Neural progenitor cell (in vitro differentiated cells): ENCODE measurements at regions not wholly inside any gene's neighbourhood (a gene's known extent, or its start where the extent isn't known, plus 50 kb on each side); places are given as distances from the start of the nearest gene placed in this dataset.

Source experiments
- DNase-seq: peaks from one replicate; pipeline ENCODE4 v3.0.0-alpha.2; 2016; ENCODE audit warnings: low spot score
- H2AFZ ChIP-seq: fragments of 200-600 bp; sonication (generic); replicated peaks from 2 replicates; pipeline ENCODE4 v1.6.1; 2016; ENCODE audit warnings: antibody characterized with exemption
- H3F3A ChIP-seq: fragments of 200-600 bp; sonication (generic); 2 replicates; pipeline ENCODE4 v1.6.1; 2016; ENCODE audit warnings: antibody characterized with exemption, low read depth
- H3K27ac ChIP-seq: fragments of 200-600 bp; sonication (generic); 2 replicates; pipeline ENCODE4 v1.5.1; 2016; ENCODE audit warnings: mild to moderate bottlenecking
- H3K27me3 ChIP-seq: fragments of 200-600 bp; sonication (generic); 2 replicates; pipeline ENCODE4 v1.6.1; 2016; ENCODE audit warnings: mild to moderate bottlenecking, moderate library complexity
- H3K36me3 ChIP-seq: fragments of 200-600 bp; sonication (generic); 2 replicates; pipeline ENCODE4 v1.5.1; 2016
- H3K4me1 ChIP-seq: fragments of 200-600 bp; sonication (generic); 2 replicates; pipeline ENCODE4 v1.6.1; 2016; ENCODE audit warnings: mixed run types
- H3K4me2 ChIP-seq: fragments of 200-600 bp; sonication (generic); 2 replicates; pipeline ENCODE4 v1.6.1; 2016
- H3K4me3 ChIP-seq: fragments of 200-600 bp; sonication (generic); 2 replicates; pipeline ENCODE4 v1.5.1; 2016
- H3K79me2 ChIP-seq: fragments of 200-600 bp; sonication (generic); 2 replicates; pipeline ENCODE4 v1.6.1; 2016; ENCODE audit warnings: low read depth
- H3K9ac ChIP-seq: fragments of 200-600 bp; sonication (generic); 2 replicates; pipeline ENCODE4 v1.6.1; 2016
- H3K9me3 ChIP-seq: fragments of 200-600 bp; sonication (generic); 2 replicates; pipeline ENCODE4 v1.5.1; 2016; ENCODE audit warnings: low read depth
- H4K20me1 ChIP-seq: fragments of 200-600 bp; sonication (generic); 2 replicates; pipeline ENCODE4 v1.6.1; 2016; ENCODE audit warnings: low read depth
- H3K27ac Mint-ChIP-seq: 3 replicates; pipeline ENCODE4 v1.8.0; 2021; ENCODE audit warnings: mixed read lengths
- H3K27me3 Mint-ChIP-seq: 2 replicates; pipeline ENCODE4 v1.8.0; 2022; ENCODE audit warnings: low read depth, mild to moderate bottlenecking, inconsistent platforms, moderate library complexity, mixed read lengths; ENCODE audit not compliant: insufficient read depth
- H3K36me3 Mint-ChIP-seq: 3 replicates; pipeline ENCODE4 v1.8.0; 2021; ENCODE audit warnings: mixed read lengths
- H3K4me1 Mint-ChIP-seq: 3 replicates; pipeline ENCODE4 v1.8.0; 2021; ENCODE audit warnings: mixed read lengths
- H3K4me3 Mint-ChIP-seq: 3 replicates; pipeline ENCODE4 v1.8.0; 2021; ENCODE audit warnings: mild to moderate bottlenecking, moderate library complexity, mixed read lengths
- H3K9me3 Mint-ChIP-seq: 3 replicates; pipeline ENCODE4 v1.8.0; 2020; ENCODE audit warnings: mixed read lengths
- EZH2 ChIP-seq: fragments of 200-600 bp; sonication (generic); IDR thresholded peaks from 2 replicates; pipeline ENCODE4 v1.6.1; 2017; ENCODE audit warnings: antibody characterized with exemption, mild to moderate bottlenecking, moderate library complexity
- EZH2phosphoT487 ChIP-seq: fragments of 200-600 bp; sonication (generic); IDR thresholded peaks from 2 replicates; pipeline ENCODE4 v1.6.1; 2017; ENCODE audit warnings: antibody characterized with exemption
- TF ChIP-seq, protein P1 (sequence below): fragments of 200-600 bp; sonication (generic); IDR thresholded peaks from 2 replicates; pipeline ENCODE4 v1.5.1; 2017; ENCODE audit warnings: antibody characterized with exemption, mild to moderate bottlenecking

DNA sequence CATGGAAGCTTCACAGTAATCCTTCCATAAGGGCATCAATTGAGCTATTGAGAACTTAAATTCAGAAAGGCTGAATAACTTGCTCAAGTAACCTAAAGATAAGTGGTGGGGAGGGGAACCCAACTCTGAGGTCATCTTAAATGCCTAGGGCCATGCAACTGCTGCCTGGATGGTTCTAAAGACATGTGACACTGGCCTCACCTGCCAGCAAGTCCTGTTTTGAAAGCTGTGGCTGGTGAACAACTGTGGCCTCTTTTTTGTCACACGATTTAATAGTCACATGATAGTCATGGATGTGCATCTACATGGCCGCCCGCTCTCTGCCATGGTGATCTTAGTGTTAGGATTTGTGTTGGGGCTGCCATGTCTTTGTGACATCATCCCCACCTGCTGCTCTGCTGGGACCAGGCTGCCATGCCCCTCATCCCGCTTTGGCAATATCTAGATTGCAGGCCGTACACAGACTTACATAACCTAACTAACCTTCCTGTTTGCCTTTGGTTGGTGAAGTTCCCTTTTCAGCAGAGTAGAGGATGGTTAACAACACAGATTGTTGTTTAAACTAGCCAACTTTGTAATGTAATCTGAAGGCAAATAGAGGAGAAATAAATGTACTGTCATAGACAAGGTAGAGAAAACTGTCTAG, 177.9 kb upstream of the SH3BP4 start:
- H3K4me2 ChIP-seq, result no peak overlapping the region
- H3K79me2 ChIP-seq, result no peaks in the 10 kb centered on the region
- no peaks in the 10 kb centered on the region for H3K9me3 ChIP-seq
- H3K27ac ChIP-seq, result no peak overlapping the region
- H3K27ac Mint-ChIP-seq, result no peak overlapping the region
- DNase-seq, result no peak
- no peaks in the 10 kb centered on the region for H3K27me3 ChIP-seq
- peaks cover 14% of the 10 kb centered on the region for H3K9me3 Mint-ChIP-seq
- no peak overlapping the region for H3K4me3 Mint-ChIP-seq
- no peak for TF ChIP-seq EZH2
- TF ChIP-seq, protein P1, sequence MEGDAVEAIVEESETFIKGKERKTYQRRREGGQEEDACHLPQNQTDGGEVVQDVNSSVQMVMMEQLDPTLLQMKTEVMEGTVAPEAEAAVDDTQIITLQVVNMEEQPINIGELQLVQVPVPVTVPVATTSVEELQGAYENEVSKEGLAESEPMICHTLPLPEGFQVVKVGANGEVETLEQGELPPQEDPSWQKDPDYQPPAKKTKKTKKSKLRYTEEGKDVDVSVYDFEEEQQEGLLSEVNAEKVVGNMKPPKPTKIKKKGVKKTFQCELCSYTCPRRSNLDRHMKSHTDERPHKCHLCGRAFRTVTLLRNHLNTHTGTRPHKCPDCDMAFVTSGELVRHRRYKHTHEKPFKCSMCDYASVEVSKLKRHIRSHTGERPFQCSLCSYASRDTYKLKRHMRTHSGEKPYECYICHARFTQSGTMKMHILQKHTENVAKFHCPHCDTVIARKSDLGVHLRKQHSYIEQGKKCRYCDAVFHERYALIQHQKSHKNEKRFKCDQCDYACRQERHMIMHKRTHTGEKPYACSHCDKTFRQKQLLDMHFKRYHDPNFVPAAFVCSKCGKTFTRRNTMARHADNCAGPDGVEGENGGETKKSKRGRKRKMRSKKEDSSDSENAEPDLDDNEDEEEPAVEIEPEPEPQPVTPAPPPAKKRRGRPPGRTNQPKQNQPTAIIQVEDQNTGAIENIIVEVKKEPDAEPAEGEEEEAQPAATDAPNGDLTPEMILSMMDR, result no peak
- TF ChIP-seq EZH2phosphoT487, result no peak
- no peak overlapping the region for H2AFZ ChIP-seq
- no peaks in the 10 kb centered on the region for H3K36me3 ChIP-seq
- H4K20me1 ChIP-seq, result no peaks in the 10 kb centered on the region
- peaks cover 51% of the 10 kb centered on the region for H3K4me1 Mint-ChIP-seq
- peaks cover 4% of the 10 kb centered on the region for H3K36me3 Mint-ChIP-seq
- H3K9ac ChIP-seq, result no peak overlapping the region
- H3K27me3 Mint-ChIP-seq, result no peaks in the 10 kb centered on the region
- peaks cover 21% of the 10 kb centered on the region for H3K4me1 ChIP-seq
- H3K4me3 ChIP-seq, result no peak overlapping the region
- peaks cover 11% of the 10 kb centered on the region for H3F3A ChIP-seq

DNA sequence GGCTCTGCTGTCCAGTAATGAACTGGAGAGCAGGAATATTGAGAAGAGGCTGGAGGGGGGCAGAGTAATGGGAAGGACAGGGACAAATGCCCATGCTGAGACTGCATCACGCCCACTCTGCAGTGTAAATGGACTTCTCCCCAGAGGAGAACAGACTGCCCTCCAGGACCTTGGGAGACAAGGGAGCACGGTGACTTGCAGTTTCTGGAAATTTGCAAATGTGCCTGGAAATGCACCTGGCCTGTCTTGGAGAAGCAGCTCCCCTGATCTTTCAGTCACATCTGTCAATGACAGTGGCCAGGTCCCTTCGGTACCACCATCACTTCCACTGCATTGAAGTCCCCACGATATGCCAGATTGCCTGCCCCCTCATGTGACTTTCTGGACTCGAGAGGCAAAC, 178.7 kb upstream of the SH3BP4 start:
- Histone ChIP-seq H4K20me1 (no peaks in the 10 kb centered on the region), H3K9me3 (no peaks in the 10 kb centered on the region), H3K4me2 (no peak overlapping the region), H3K4me3 (no peak overlapping the region), H3K36me3 (no peaks in the 10 kb centered on the region), H3K79me2 (no peaks in the 10 kb centered on the region), H3K9ac (no peak overlapping the region), H3K27me3 (no peaks in the 10 kb centered on the region), H3K27ac (no peak overlapping the region), H3K4me1 (peaks cover 21% of the 10 kb centered on the region), H2AFZ (no peak overlapping the region), H3F3A (peaks cover 11% of the 10 kb centered on the region)
- DNase-seq, result no peak
- H3K36me3 Mint-ChIP-seq, result peaks cover 4% of the 10 kb centered on the region
- H3K9me3 Mint-ChIP-seq, result peaks cover 15% of the 10 kb centered on the region
- peaks cover 4% of the 10 kb centered on the region for H3K27me3 Mint-ChIP-seq
- no peak for TF ChIP-seq EZH2phosphoT487
- peaks cover 54% of the 10 kb centered on the region for H3K4me1 Mint-ChIP-seq
- H3K4me3 Mint-ChIP-seq, result no peak overlapping the region
- peak overlapping the region; percentile 91 for H3K27ac Mint-ChIP-seq

DNA sequence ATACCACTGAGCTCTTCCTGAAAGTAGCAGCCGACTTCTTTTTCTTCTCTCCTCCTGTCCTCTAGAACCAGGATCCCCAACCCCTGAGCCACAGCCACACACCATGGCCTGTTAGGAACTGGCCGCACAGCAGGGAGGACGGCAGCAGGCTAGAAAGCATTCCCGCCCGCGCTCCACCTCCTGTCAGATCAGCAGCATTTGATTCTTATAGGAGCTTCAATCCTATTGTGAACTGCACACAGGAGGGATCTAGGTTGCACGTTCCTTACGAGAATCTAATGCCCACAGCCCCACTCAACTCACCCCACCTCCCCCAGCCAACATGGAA, 179.1 kb upstream of the SH3BP4 start:
- Histone ChIP-seq H3F3A (peaks cover 11% of the 10 kb centered on the region), H3K27ac (no peak overlapping the region), H3K9me3 (no peaks in the 10 kb centered on the region), H3K9ac (no peak overlapping the region), H4K20me1 (no peaks in the 10 kb centered on the region), H3K27me3 (no peaks in the 10 kb centered on the region), H3K4me1 (peaks cover 21% of the 10 kb centered on the region), H3K36me3 (no peaks in the 10 kb centered on the region), H2AFZ (no peak overlapping the region), H3K4me3 (no peak overlapping the region), H3K79me2 (no peaks in the 10 kb centered on the region), H3K4me2 (no peak overlapping the region)
- peak overlapping the region; percentile 91 for H3K27ac Mint-ChIP-seq
- peaks cover 16% of the 10 kb centered on the region for H3K9me3 Mint-ChIP-seq
- H3K4me3 Mint-ChIP-seq, result no peak overlapping the region
- TF ChIP-seq EZH2phosphoT487 (no peak), EZH2 (no peak)
- TF ChIP-seq, protein P1, result no peak
- peak; percentile 53 for DNase-seq
- H3K27me3 Mint-ChIP-seq, result peaks cover 4% of the 10 kb centered on the region
- H3K36me3 Mint-ChIP-seq, result peaks cover 4% of the 10 kb centered on the region
- peaks cover 54% of the 10 kb centered on the region for H3K4me1 Mint-ChIP-seq

DNA sequence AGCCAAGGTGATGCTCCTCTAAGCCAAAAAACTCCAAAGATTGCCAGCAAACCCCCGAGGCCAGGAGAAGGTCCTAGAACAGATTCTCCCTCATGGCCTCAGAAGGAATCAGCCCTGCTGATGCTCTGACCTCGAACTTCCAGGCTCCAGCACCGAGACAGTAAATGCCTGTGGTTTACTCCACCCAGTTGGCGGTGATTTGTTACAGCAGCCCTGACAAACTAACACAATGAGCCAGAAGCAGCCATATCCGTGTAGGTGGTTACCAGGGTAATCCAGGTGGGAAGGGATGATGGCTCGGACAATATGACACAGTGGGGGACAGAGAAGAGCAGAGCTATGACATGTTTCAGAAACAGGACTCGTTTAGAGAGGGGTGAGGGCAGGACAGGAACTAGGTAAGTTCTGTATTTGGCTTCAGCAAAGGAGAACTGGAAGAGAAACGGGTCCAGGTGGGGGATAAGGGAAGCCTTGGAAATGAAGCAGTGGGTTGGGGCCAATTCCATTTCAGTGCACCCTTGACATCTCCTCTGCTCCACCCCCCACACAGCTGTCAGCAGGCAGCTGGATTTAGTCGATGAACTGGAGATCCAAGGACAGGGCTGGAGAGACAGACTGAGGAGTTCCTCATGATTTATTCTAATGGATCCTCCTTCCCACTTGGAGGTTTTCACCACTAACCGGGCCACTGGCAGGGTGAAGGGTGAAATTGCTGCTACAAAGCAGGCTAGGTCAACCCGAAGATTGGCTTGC, 179.7 kb upstream of the SH3BP4 start:
- H3K79me2 ChIP-seq, result no peaks in the 10 kb centered on the region
- peaks cover 4% of the 10 kb centered on the region for H3K36me3 Mint-ChIP-seq
- H3K27me3 ChIP-seq, result no peaks in the 10 kb centered on the region
- no peaks in the 10 kb centered on the region for H4K20me1 ChIP-seq
- H3K9me3 ChIP-seq, result no peaks in the 10 kb centered on the region
- peaks cover 16% of the 10 kb centered on the region for H3K9me3 Mint-ChIP-seq
- peaks cover 54% of the 10 kb centered on the region for H3K4me1 Mint-ChIP-seq
- H2AFZ ChIP-seq, result no peak overlapping the region
- no peak overlapping the region for H3K4me3 Mint-ChIP-seq
- no peaks in the 10 kb centered on the region for H3K36me3 ChIP-seq
- TF ChIP-seq, protein P1, result no peak
- TF ChIP-seq EZH2phosphoT487 (no peak), EZH2 (no peak)
- H3K4me3 ChIP-seq, result no peak overlapping the region
- H3K4me1 ChIP-seq, result peaks cover 21% of the 10 kb centered on the region
- H3K27me3 Mint-ChIP-seq, result peaks cover 4% of the 10 kb centered on the region
- H3K4me2 ChIP-seq, result no peak overlapping the region
- H3K27ac Mint-ChIP-seq, result peak overlapping the region; percentile 99
- H3K9ac ChIP-seq, result no peak overlapping the region
- DNase-seq, result no peak
- no peak overlapping the region for H3K27ac ChIP-seq
- peaks cover 11% of the 10 kb centered on the region for H3F3A ChIP-seq
